ENCODE measurements at regions not wholly inside any gene's neighbourhood (a gene's known extent, or its start where the extent isn't known, plus 50 kb on each side); places are given as distances from the start of the nearest gene placed in this dataset.

DNA sequence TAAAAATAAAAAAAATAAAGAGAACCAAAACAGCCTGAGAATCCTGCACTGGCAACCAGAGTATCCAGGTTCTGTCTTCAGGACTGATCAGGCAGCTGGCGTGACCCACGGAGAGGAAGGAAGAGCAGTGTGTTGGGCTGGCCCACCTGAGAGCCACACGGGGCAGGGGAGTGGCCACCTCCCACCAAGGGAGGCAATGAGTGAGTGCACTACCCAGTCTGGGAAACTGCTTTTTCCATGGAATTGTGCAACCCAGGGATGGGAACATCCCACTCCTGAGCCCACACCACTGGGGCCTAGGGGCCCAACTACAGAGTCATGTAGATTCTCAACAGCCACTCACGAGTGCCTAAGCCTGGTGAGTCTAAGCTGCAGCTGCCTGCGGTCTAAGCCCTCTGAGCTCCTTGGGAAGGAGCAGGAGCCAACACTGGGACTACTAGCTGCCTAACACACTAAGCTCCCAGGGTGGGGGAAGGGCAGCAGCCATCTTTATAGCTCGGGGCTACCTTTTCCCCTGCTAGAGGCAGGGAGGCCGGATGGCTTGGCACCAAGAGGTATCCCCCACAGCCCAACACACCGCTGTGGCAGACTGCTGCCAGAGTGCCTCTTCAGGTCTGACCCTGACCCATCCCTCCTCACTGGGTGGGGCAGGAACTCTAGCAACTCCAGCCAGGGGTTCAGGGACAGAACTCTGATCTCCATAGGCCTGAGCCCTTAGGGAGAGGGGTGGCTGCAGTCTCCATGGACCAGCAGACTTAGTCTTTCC is 610.9 kb downstream of the RERGL start:
- Histone ChIP-seq H3K27me3 (no peaks in the 10 kb centered on the region), H3K9me3 (peaks cover 0 to 60% (median 10%) of the 10 kb centered on the region in 11 donors), H3K27ac (no peak overlapping the region), H3K4me1 (no peaks in the 10 kb centered on the region), H3K36me3 (no peaks in the 10 kb centered on the region), H3K4me3 (no peak overlapping the region)
- no peak for ATAC-seq
- DNase-seq: no peak
- TF ChIP-seq CTCF (IDR thresholded peaks at IDR 0.05): no peak
- intact Hi-C loops (cut with DNase I): no loop called here
- 83 to 85% methylated on average over 8 of the region's 8 CpGs for WGBS, 2 donors

GRCh38 chr12:17470460-17470859 is 619.5 kb downstream of the RERGL start:
- ATAC-seq (no peak), DNase-seq (no peak)
- Histone ChIP-seq H3K4me1 (no peaks in the 10 kb centered on the region), H3K27me3 (no peaks in the 10 kb centered on the region), H3K27ac (no peak overlapping the region), H3K4me3 (no peak overlapping the region), H3K36me3 (no peaks in the 10 kb centered on the region), H3K9me3 (peaks cover 0 to 39% (median 0%) of the 10 kb centered on the region in 11 donors)
- no peak for TF ChIP-seq CTCF (IDR thresholded peaks at IDR 0.05)
- intact Hi-C loops (cut with DNase I): no loop called here
- WGBS, 2 donors: 89 to 92% methylated on average over 12 of the region's 12 CpGs

- no peak for TF ChIP-seq CTCF (IDR thresholded peaks at IDR 0.05)
- Histone ChIP-seq H3K9me3 (peaks cover 0 to 6% (median 0%) of the 10 kb centered on the region in 11 donors), H3K36me3 (no peaks in the 10 kb centered on the region), H3K27ac (no peak overlapping the region), H3K27me3 (no peaks in the 10 kb centered on the region), H3K4me1 (no peaks in the 10 kb centered on the region), H3K4me3 (no peak overlapping the region)
- whole genome bisulfite sequencing, 2 donors: 56 to 59% methylated on average over 2 of the region's 2 CpGs
- no peak for ATAC-seq
- DNase-seq: no peak
- intact Hi-C loops (cut with DNase I): no loop called here
Observed at GRCh38 chr12:17459214-17459613, 630.8 kb downstream of the RERGL start.

DNA sequence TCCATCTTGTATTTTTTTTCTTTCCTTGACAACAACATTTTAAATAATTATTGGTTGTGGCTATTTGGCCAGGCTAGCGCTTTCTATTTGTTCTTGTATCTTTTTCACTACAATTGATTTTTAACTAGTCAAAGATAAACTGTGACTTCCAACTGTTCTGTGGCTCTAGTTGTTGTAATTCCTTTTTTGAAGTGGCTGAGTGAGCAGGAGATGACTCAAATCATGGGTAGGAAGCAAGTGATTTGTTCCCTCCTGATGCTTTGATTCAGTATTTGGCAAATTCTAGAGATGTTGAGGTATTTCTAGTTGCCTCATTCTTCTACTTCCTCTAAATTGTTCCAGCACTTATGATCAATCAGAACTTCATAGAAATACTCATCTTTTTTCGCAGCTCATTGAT is 633.5 kb downstream of the RERGL start:
- Histone ChIP-seq H3K27ac (no peak overlapping the region), H3K36me3 (no peaks in the 10 kb centered on the region), H3K4me3 (no peak overlapping the region), H3K4me1 (no peaks in the 10 kb centered on the region), H3K27me3 (no peaks in the 10 kb centered on the region), H3K9me3 (no peaks in the 10 kb centered on the region)
- WGBS, 2 donors: 51 to 75% methylated on average over 2 of the region's 2 CpGs
- no peak for DNase-seq
- no peak for TF ChIP-seq CTCF (IDR thresholded peaks at IDR 0.05)
- no peak for ATAC-seq
- intact Hi-C loops (cut with DNase I): no loop called here

Measured in heart right ventricle (tissue), 16 donors.